Chondrocyte (in vitro differentiated cells): ENCODE measurements at regions not wholly inside any gene's neighbourhood (a gene's known extent, or its start where the extent isn't known, plus 50 kb on each side); places are given as distances from the start of the nearest gene placed in this dataset.

Experiments used
- DNase-seq: peaks from one replicate; pipeline ENCODE4 v3.0.0; 2021; ENCODE audit warnings: mixed read lengths, low spot score
- H3K27ac Mint-ChIP-seq: one replicate; pipeline ENCODE4 v1.8.0; 2021; ENCODE audit warnings: mild to moderate bottlenecking, moderate library complexity, mixed read lengths; ENCODE audit not compliant: unreplicated experiment
- H3K27me3 Mint-ChIP-seq: 2 replicates; pipeline ENCODE4 v1.8.0; 2021; ENCODE audit warnings: low read depth, mixed read lengths
- H3K36me3 Mint-ChIP-seq: 2 replicates; pipeline ENCODE4 v1.8.0; 2021; ENCODE audit warnings: low read depth, mixed read lengths
- H3K4me1 Mint-ChIP-seq: 2 replicates; pipeline ENCODE4 v1.8.0; 2021; ENCODE audit warnings: low read depth, mild to moderate bottlenecking, mixed read lengths
- H3K4me3 Mint-ChIP-seq: one replicate; pipeline ENCODE4 v1.8.0; 2021; ENCODE audit warnings: mild to moderate bottlenecking, moderate library complexity, mixed read lengths; ENCODE audit not compliant: unreplicated experiment
- H3K9me3 Mint-ChIP-seq: 2 replicates; pipeline ENCODE4 v1.8.0; 2021; ENCODE audit warnings: low read depth, mixed read lengths
- TF ChIP-seq, protein P1 (sequence below): fragments of 200-600 bp; sonication (generic); IDR thresholded peaks from 2 replicates; pipeline ENCODE4 v1.5.0; 2021; ENCODE audit warnings: antibody characterized with exemption, mild to moderate bottlenecking, moderate library complexity

DNA sequence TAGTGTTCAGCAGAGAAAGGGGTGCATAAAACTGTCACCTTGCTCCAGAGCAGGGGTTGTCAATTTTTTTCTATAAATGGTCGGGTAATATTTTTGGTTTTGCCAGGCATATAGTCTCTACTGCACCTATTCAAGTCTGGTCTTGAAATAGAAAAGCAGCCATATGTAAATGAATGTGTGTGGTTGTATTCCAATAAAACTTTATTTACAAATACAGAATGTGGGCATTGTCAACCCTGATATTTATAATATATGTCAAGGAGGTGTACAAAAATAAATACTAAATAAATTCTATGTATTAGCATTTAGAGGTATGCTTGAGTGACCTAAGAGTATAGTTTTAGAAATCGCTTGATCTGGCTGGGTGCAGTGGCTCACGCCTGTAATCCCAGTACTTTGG, 97.6 kb upstream of the SPRY2 start:
- H3K36me3 Mint-ChIP-seq: no peaks in the 10 kb centered on the region
- DNase-seq: no peak
- no peaks in the 10 kb centered on the region for H3K9me3 Mint-ChIP-seq
- H3K27ac Mint-ChIP-seq: no peak overlapping the region
- TF ChIP-seq, protein P1, sequence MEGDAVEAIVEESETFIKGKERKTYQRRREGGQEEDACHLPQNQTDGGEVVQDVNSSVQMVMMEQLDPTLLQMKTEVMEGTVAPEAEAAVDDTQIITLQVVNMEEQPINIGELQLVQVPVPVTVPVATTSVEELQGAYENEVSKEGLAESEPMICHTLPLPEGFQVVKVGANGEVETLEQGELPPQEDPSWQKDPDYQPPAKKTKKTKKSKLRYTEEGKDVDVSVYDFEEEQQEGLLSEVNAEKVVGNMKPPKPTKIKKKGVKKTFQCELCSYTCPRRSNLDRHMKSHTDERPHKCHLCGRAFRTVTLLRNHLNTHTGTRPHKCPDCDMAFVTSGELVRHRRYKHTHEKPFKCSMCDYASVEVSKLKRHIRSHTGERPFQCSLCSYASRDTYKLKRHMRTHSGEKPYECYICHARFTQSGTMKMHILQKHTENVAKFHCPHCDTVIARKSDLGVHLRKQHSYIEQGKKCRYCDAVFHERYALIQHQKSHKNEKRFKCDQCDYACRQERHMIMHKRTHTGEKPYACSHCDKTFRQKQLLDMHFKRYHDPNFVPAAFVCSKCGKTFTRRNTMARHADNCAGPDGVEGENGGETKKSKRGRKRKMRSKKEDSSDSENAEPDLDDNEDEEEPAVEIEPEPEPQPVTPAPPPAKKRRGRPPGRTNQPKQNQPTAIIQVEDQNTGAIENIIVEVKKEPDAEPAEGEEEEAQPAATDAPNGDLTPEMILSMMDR: no peak
- no peak overlapping the region for H3K4me3 Mint-ChIP-seq
- H3K27me3 Mint-ChIP-seq: no peaks in the 10 kb centered on the region
- peaks cover 42% of the 10 kb centered on the region for H3K4me1 Mint-ChIP-seq

DNA sequence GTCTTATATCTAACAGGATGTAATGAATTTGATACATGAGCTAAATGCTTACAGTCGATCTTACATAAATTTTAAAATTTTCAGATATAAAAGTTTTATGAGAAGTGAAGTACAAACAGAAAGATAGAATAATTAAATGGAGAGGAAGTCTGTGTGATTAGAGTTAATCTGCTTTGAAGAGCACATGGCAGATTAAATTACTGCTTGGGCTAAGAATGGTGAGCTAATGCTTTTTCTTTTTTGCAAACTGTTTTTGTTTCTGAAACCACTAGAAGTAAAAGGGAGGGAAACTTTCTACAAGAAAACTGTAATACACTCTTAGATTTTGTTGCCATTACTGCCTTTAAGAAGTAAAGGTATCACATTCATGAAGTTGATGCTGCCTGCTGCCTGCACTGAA, 96.3 kb upstream of the SPRY2 start:
- H3K36me3 Mint-ChIP-seq: no peaks in the 10 kb centered on the region
- H3K27me3 Mint-ChIP-seq: no peaks in the 10 kb centered on the region
- H3K27ac Mint-ChIP-seq: no peak overlapping the region
- TF ChIP-seq, protein P1: no peak
- H3K4me3 Mint-ChIP-seq: no peak overlapping the region
- DNase-seq: no peak
- H3K9me3 Mint-ChIP-seq: no peaks in the 10 kb centered on the region
- peaks cover 41% of the 10 kb centered on the region for H3K4me1 Mint-ChIP-seq

DNA sequence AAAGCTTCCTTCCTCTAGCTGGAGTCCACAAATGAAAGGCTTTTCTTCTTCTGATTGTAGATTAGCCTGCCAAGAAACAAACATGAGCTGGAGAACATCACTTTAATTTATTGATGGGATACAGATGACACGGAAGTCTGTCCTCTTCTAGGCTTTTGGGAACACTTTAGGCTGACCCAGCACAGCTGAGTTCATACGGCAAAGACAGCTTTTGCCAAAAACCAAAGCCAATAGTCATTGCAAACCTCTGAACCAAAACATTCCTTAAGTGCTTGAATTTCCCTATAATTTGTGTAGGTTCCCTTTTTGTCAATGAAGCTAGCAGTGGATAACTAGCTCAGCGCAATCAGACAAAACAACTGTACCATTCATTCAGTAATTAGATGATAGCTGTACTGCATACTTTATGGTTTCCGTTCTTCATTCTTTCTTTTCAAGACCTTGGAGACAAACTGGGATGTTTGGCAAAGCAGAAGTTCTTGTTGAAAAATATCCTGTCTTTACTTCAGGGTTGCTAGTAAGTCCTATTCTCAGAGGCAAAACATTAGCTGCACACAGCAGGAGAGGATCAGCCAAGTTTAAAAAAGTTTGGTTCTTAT, 95.7 kb upstream of the SPRY2 start:
- DNase-seq: no peak
- H3K4me3 Mint-ChIP-seq: no peak overlapping the region
- no peaks in the 10 kb centered on the region for H3K27me3 Mint-ChIP-seq

DNA sequence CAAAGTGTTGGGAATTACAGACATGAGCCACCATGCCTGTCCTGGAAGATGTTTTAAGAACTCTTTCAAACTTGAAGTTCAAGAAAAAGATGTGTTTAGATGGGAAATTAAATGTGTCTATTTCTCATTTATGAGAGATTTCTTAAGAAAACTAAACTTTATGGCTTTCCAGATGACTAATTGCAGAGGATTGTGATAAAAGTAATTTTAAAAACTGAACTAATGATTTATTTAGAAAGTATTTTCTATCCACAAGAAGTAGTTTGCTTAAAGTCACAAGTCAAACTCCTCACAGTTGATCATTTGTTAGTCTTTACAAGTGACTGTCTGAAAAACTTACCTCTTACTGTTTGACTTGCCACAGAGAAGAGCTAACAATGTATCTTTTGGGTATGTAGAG, 89.6 kb upstream of the SPRY2 start:
- Mint-ChIP-seq H3K27ac (no peak overlapping the region), H3K9me3 (no peaks in the 10 kb centered on the region), H3K27me3 (no peaks in the 10 kb centered on the region), H3K36me3 (no peaks in the 10 kb centered on the region), H3K4me1 (no peaks in the 10 kb centered on the region), H3K4me3 (no peak overlapping the region)
- no peak for DNase-seq
- TF ChIP-seq, protein P1: no peak

More for the DNA sequence above, 95.7 kb upstream of the SPRY2 start:
- Mint-ChIP-seq H3K36me3 (no peaks in the 10 kb centered on the region), H3K27ac (no peak overlapping the region), H3K9me3 (no peaks in the 10 kb centered on the region), H3K4me1 (peaks cover 35% of the 10 kb centered on the region)
- TF ChIP-seq, protein P1: no peak

DNA sequence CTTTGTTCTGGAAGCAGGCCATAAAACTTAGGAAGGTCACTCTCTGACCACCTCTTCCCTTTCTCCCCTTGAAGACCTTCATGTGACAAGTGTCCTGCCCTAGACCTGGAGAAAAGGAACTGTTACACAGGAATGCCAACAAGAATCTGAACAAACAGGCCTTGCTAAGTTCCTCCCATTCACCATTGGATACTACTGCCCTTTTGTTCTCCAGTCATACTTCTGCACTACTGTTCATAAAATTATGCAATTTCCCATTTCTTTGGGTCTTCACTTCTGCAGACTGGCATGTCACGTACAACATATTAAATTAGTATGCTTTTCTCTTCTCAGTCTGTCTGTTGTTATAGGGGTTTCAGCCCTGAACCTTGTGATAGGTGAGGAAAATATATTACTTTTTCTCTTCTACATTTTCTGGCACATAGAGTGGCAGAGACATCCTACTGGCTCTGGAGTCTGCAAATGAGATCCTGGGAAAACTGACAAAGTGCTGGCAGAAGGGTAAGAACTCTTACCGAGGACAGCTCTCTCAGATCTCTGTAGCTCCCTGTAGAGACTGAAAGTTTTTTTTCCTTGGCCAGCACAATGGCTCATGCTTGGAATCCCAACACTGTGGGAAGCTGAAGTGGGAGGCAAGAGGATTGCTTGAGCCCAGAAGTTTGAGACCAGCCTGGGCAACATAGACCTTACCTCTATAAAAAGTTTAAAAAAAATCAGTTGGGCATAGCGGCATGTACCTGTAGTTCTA, 87.6 kb upstream of the SPRY2 start:
- Mint-ChIP-seq H3K4me1 (no peaks in the 10 kb centered on the region), H3K27ac (no peak overlapping the region), H3K36me3 (peaks cover 5% of the 10 kb centered on the region), H3K27me3 (no peaks in the 10 kb centered on the region), H3K4me3 (no peak overlapping the region), H3K9me3 (peaks cover 11% of the 10 kb centered on the region)
- no peak for DNase-seq
- TF ChIP-seq, protein P1: no peak
